ENCODE measurements at regions not wholly inside any gene's neighbourhood (a gene's known extent, or its start where the extent isn't known, plus 50 kb on each side); places are given as distances from the start of the nearest gene placed in this dataset.

- Mint-ChIP-seq H3K4me1 (peaks cover 5% of the 10 kb centered on the region), H3K27me3 (ENCODE audit: low read depth) (peaks cover 16% of the 10 kb centered on the region), H3K9me3 (peaks cover 32% of the 10 kb centered on the region), H3K4me3 (no peak overlapping the region), H3K27ac (no peak overlapping the region), H3K36me3 (ENCODE audit: low read depth) (no peaks in the 10 kb centered on the region)
- TF ChIP-seq CTCF (IDR thresholded peaks at IDR 0.05; ENCODE audit: unreplicated experiment in 3 of 3): no peak
Measured at GRCh38 chr10:124271676-124272075, 147.0 kb downstream of the OAT start.

- TF ChIP-seq CTCF (IDR thresholded peaks at IDR 0.05; ENCODE audit: unreplicated experiment in 3 of 3): no peak
- peaks cover 20% of the 10 kb centered on the region for H3K27me3 Mint-ChIP-seq (ENCODE audit: low read depth)
- no peak overlapping the region for H3K27ac Mint-ChIP-seq
- no peak overlapping the region for H3K4me3 Mint-ChIP-seq
- H3K9me3 Mint-ChIP-seq: peaks cover 32% of the 10 kb centered on the region
- H3K36me3 Mint-ChIP-seq (ENCODE audit: low read depth): no peaks in the 10 kb centered on the region
- H3K4me1 Mint-ChIP-seq: peaks cover 5% of the 10 kb centered on the region
Measured at GRCh38 chr10:124270530-124271327, 148.0 kb downstream of the OAT start.

- Mint-ChIP-seq H3K9me3 (peaks cover 17% of the 10 kb centered on the region), H3K4me1 (peaks cover 5% of the 10 kb centered on the region), H3K27me3 (ENCODE audit: low read depth) (peaks cover 21% of the 10 kb centered on the region), H3K4me3 (no peak overlapping the region), H3K36me3 (ENCODE audit: low read depth) (no peaks in the 10 kb centered on the region), H3K27ac (no peak overlapping the region)
- TF ChIP-seq CTCF (IDR thresholded peaks at IDR 0.05; ENCODE audit: unreplicated experiment in 3 of 3): no peak
Measured at GRCh38 chr10:124268976-124269375, 149.7 kb downstream of the OAT start.

GRCh38 chr10:124267911-124268549 lies 150.7 kb downstream of the OAT start:
- peaks cover 22% of the 10 kb centered on the region for H3K27me3 Mint-ChIP-seq (ENCODE audit: low read depth)
- H3K4me1 Mint-ChIP-seq: peaks cover 5% of the 10 kb centered on the region
- no peak overlapping the region for H3K4me3 Mint-ChIP-seq
- H3K9me3 Mint-ChIP-seq: peaks cover 10% of the 10 kb centered on the region
- no peak overlapping the region for H3K27ac Mint-ChIP-seq
- no peak for TF ChIP-seq CTCF (IDR thresholded peaks at IDR 0.05; ENCODE audit: unreplicated experiment in 3 of 3)
- no peaks in the 10 kb centered on the region for H3K36me3 Mint-ChIP-seq (ENCODE audit: low read depth)

- peaks cover 29% of the 10 kb centered on the region for H3K27me3 Mint-ChIP-seq (ENCODE audit: low read depth)
- peaks cover 5% of the 10 kb centered on the region for H3K4me1 Mint-ChIP-seq
- no peaks in the 10 kb centered on the region for H3K36me3 Mint-ChIP-seq (ENCODE audit: low read depth)
- no peak overlapping the region for H3K27ac Mint-ChIP-seq
- H3K4me3 Mint-ChIP-seq: no peak overlapping the region
- no peak for TF ChIP-seq CTCF (IDR thresholded peaks at IDR 0.05; ENCODE audit: unreplicated experiment in 3 of 3)
- peaks cover 7% of the 10 kb centered on the region for H3K9me3 Mint-ChIP-seq
Measured at GRCh38 chr10:124267231-124267885, 151.4 kb downstream of the OAT start.

All from nephron (organoid).